ENCODE measurements at regions not wholly inside any gene's neighbourhood (a gene's known extent, or its start where the extent isn't known, plus 50 kb on each side); places are given as distances from the start of the nearest gene placed in this dataset.

DNA sequence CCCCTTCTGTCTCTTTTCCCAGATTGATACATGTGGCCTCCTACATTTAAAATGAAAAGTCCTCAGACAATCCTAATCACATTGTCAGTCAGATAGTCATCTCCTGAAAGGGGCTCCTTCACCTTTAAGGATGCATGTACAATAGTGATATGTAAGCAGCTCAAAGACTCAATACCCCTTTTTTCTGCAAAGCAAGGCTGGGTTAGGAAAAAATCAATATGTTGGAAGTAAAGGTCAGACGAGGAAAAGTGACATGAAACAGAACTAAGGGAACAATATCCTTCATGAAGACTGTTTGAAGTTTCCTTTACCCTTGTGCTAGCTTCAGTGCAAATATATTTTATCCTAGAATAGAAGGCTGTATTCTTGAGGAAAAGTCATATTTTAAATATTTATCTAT, 539.3 kb downstream of the NR2F2 start:
- ATAC-seq (no peak), FAIRE-seq (no peak), DNase-seq (ENCODE audit: extremely low read depth in 1 of 4, low spot score in 3 of 4) (no peak)
- H3K4me1 ChIP-seq (replicated peaks in 1 of 2; ENCODE audit: control insufficient read depth in 2 of 2, insufficient read depth in 2 of 2, low read length in 2 of 2): no peaks in the 10 kb centered on the region
- in situ Hi-C loops (cut with MboI) (no loop called here), intact Hi-C loops (cut with micrococcal nuclease) (no loop called here)
- CTCF ChIA-PET (ENCODE audit: low intra/inter-chr PET ratio): no interaction called here
- no peak overlapping the region for H3K9ac ChIP-seq (ENCODE audit: insufficient read depth in 1 of 2, low read depth in 2 of 2, low read length in 2 of 2)
- no peaks in the 10 kb centered on the region for H3K9me1 ChIP-seq (ENCODE audit: control insufficient read depth, insufficient read depth, low read length)
- H3K36me3 ChIP-seq (ENCODE audit: control insufficient read depth, insufficient read depth, low read length): no peaks in the 10 kb centered on the region
- H3K27me3 ChIP-seq (ENCODE audit: control insufficient read depth in 2 of 2, insufficient read depth in 2 of 2, low read length in 2 of 2): no peaks in the 10 kb centered on the region
- TF ChIP-seq CBX8 (IDR thresholded peaks at IDR 0.05; ENCODE audit: borderline replicate concordance, extremely low read depth, low read depth, low read length, poor library complexity, severe bottlenecking): no peak
- TF ChIP-seq HCFC1 (IDR thresholded peaks at IDR 0.05; ENCODE audit: low read depth, low read length): no peak
- no peak for TF ChIP-seq SETDB1 (IDR thresholded peaks at IDR 0.05; ENCODE audit: low read length)
- no peaks in the 10 kb centered on the region for H3K9me3 ChIP-seq (replicated peaks; ENCODE audit: control insufficient read depth, insufficient read depth, low read depth, low read length)
- H3K27ac ChIP-seq (ENCODE audit: extremely low read depth, low read depth, low read length): no peak overlapping the region
- POLR2A ChIA-PET: no interaction called here
- BruUV-seq (replicated peaks): no TSS peak
- no peak overlapping the region for H3K4me3 ChIP-seq
- no peaks in the 10 kb centered on the region for H3K79me2 ChIP-seq (ENCODE audit: control insufficient read depth, insufficient read depth, low read length)
- WGBS (ENCODE audit: insufficient coverage, low coverage, missing lambda C conversion rate): 0% methylated on average over 1 of the region's 1 CpG
- H4K20me1 ChIP-seq (replicated peaks; ENCODE audit: control insufficient read depth, insufficient read depth, low read length): no peaks in the 10 kb centered on the region
- no peak overlapping the region for H3K4me2 ChIP-seq (ENCODE audit: insufficient read depth, low read length)
- H2AFZ ChIP-seq (ENCODE audit: low read depth, low read length): no peak overlapping the region

DNA sequence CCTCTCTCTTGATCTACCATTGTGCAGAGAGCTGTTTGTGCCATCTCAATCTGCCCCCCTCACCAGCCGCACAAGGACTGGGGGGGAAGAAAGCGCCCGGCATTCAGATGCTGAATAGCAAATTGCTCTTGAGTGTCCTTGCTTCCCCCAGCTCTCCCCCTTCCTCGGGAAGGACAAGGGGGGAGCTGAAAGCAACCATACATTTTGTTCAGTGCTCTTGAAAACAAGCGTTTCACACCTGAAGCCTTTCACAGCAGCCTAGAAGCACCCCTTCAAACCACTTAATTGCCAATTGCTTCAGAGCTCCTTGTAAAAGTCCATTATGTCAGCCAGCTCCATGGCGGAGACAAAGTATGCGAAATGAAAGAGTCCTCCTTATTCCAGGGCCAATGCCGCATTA, 540.1 kb downstream of the NR2F2 start:
- Histone ChIP-seq H3K27ac (ENCODE audit: extremely low read depth, low read depth, low read length) (no peak overlapping the region), H4K20me1 (replicated peaks; ENCODE audit: control insufficient read depth, insufficient read depth, low read length) (no peaks in the 10 kb centered on the region), H3K27me3 (ENCODE audit: control insufficient read depth in 2 of 2, insufficient read depth in 2 of 2, low read length in 2 of 2) (no peaks in the 10 kb centered on the region), H3K9me3 (replicated peaks; ENCODE audit: control insufficient read depth, insufficient read depth, low read depth, low read length) (no peaks in the 10 kb centered on the region), H3K4me1 (replicated peaks in 1 of 2; ENCODE audit: control insufficient read depth in 2 of 2, insufficient read depth in 2 of 2, low read length in 2 of 2) (no peaks in the 10 kb centered on the region), H3K4me2 (ENCODE audit: insufficient read depth, low read length) (no peak overlapping the region), H3K79me2 (ENCODE audit: control insufficient read depth, insufficient read depth, low read length) (no peaks in the 10 kb centered on the region), H2AFZ (ENCODE audit: low read depth, low read length) (no peak overlapping the region), H3K36me3 (ENCODE audit: control insufficient read depth, insufficient read depth, low read length) (no peaks in the 10 kb centered on the region), H3K4me3 (no peak overlapping the region), H3K9ac (ENCODE audit: insufficient read depth in 1 of 2, low read depth in 2 of 2, low read length in 2 of 2) (no peak overlapping the region), H3K9me1 (ENCODE audit: control insufficient read depth, insufficient read depth, low read length) (no peaks in the 10 kb centered on the region)
- no peak for DNase-seq (ENCODE audit: extremely low read depth in 1 of 4, low spot score in 3 of 4)
- ATAC-seq: no peak
- ChIA-PET POLR2A (no interaction called here), CTCF (ENCODE audit: low intra/inter-chr PET ratio) (no interaction called here)
- FAIRE-seq: no peak
- in situ Hi-C loops (cut with MboI): no loop called here
- WGBS (ENCODE audit: insufficient coverage, low coverage, missing lambda C conversion rate): 2% methylated on average over 6 of the region's 8 CpGs
- BruUV-seq (replicated peaks): no TSS peak
- intact Hi-C loops (cut with micrococcal nuclease): no loop called here
- TF ChIP-seq LARP7 (IDR thresholded peaks at IDR 0.05): no peak
- no peak for TF ChIP-seq ZSCAN32 (CRISPR knock-in tag; IDR thresholded peaks at IDR 0.05)
- TF ChIP-seq PHB (CRISPR knock-in tag; IDR thresholded peaks at IDR 0.05): no peak
- TF ChIP-seq, protein P1, sequence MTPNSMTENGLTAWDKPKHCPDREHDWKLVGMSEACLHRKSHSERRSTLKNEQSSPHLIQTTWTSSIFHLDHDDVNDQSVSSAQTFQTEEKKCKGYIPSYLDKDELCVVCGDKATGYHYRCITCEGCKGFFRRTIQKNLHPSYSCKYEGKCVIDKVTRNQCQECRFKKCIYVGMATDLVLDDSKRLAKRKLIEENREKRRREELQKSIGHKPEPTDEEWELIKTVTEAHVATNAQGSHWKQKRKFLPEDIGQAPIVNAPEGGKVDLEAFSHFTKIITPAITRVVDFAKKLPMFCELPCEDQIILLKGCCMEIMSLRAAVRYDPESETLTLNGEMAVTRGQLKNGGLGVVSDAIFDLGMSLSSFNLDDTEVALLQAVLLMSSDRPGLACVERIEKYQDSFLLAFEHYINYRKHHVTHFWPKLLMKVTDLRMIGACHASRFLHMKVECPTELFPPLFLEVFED (CRISPR knock-in tag; conservative IDR thresholded peaks at IDR 0.05): no peak
- TF ChIP-seq TAF9B (IDR thresholded peaks at IDR 0.05; ENCODE audit: partially characterized antibody): no peak
- no peak for TF ChIP-seq CREB3 (tag; conservative IDR thresholded peaks at IDR 0.05; ENCODE audit: low read depth)
- TF ChIP-seq KLF1 (tag; IDR thresholded peaks at IDR 0.05): no peak
- no peak for TF ChIP-seq NFXL1 (CRISPR knock-in tag; IDR thresholded peaks at IDR 0.05)
- TF ChIP-seq GTF2A2 (tag; IDR thresholded peaks at IDR 0.05): no peak
- TF ChIP-seq TRIM24 (IDR thresholded peaks at IDR 0.05): no peak
- no peak for TF ChIP-seq ZNF277 (CRISPR knock-in tag; IDR thresholded peaks at IDR 0.05; ENCODE audit: borderline replicate concordance)
- no peak for TF ChIP-seq MBD2 (IDR thresholded peaks at IDR 0.05; ENCODE audit: borderline replicate concordance, low read depth)
- no peak for TF ChIP-seq ZNF174 (CRISPR knock-in tag; IDR thresholded peaks at IDR 0.05)

Measured in K562 (cell line).